ENCODE measurements at regions not wholly inside any gene's neighbourhood (a gene's known extent, or its start where the extent isn't known, plus 50 kb on each side); places are given as distances from the start of the nearest gene placed in this dataset.

GRCh38 chr20:11719153-11719552, 198.5 kb upstream of the BTBD3 start:
- H3K4me1 ChIP-seq: no peaks in the 10 kb centered on the region
- H3K4me3 ChIP-seq: no peak overlapping the region
- no peak for ATAC-seq
- H3K27me3 ChIP-seq: no peaks in the 10 kb centered on the region
- no peaks in the 10 kb centered on the region for H3K9me3 ChIP-seq
- no peak for DNase-seq
- no peaks in the 10 kb centered on the region for H3K36me3 ChIP-seq
- WGBS, 2 donors: 31 to 55% methylated on average over 4 of the region's 4 CpGs
- intact Hi-C loops (cut with DNase I): no loop called here
- no peak overlapping the region for H3K27ac ChIP-seq
- no peak for TF ChIP-seq CTCF (IDR thresholded peaks at IDR 0.05)

- WGBS, 2 donors: 89 to 94% methylated on average over 2 of the region's 2 CpGs
- intact Hi-C loops (cut with DNase I): no loop called here
- H3K4me1 ChIP-seq: no peaks in the 10 kb centered on the region
Observed at GRCh38 chr20:11721411-11721810, 196.3 kb upstream of the BTBD3 start.

GRCh38 chr20:11724097-11724496, 193.6 kb upstream of the BTBD3 start:
- intact Hi-C loops (cut with DNase I): no loop called here
- H3K4me3 ChIP-seq: no peak overlapping the region
- no peaks in the 10 kb centered on the region for H3K27me3 ChIP-seq
- WGBS, 2 donors: 44 to 52% methylated on average over 3 of the region's 3 CpGs
- H3K4me1 ChIP-seq: no peaks in the 10 kb centered on the region
- ATAC-seq (no peak), DNase-seq (no peak)
- H3K9me3 ChIP-seq: no peaks in the 10 kb centered on the region
- no peaks in the 10 kb centered on the region for H3K36me3 ChIP-seq
- no peak for TF ChIP-seq CTCF (IDR thresholded peaks at IDR 0.05)
- no peak overlapping the region for H3K27ac ChIP-seq

More at GRCh38 chr20:11721411-11721810, 196.3 kb upstream of the BTBD3 start:
- TF ChIP-seq CTCF (IDR thresholded peaks at IDR 0.05): no peak
- Histone ChIP-seq H3K36me3 (no peaks in the 10 kb centered on the region), H3K9me3 (no peaks in the 10 kb centered on the region), H3K4me3 (no peak overlapping the region), H3K27ac (no peak overlapping the region), H3K27me3 (no peaks in the 10 kb centered on the region)
- ATAC-seq: no peak
- no peak for DNase-seq

- Histone ChIP-seq H3K4me3 (no peak overlapping the region), H3K4me1 (no peaks in the 10 kb centered on the region), H3K27me3 (no peaks in the 10 kb centered on the region), H3K36me3 (no peaks in the 10 kb centered on the region), H3K27ac (no peak overlapping the region), H3K9me3 (peaks cover 0 to 6% (median 0%) of the 10 kb centered on the region in 11 donors)
- TF ChIP-seq CTCF (IDR thresholded peaks at IDR 0.05): no peak
- DNase-seq (no peak), ATAC-seq (no peak)
- intact Hi-C loops (cut with DNase I): no loop called here
- 25 to 29% methylated on average over 3 of the region's 3 CpGs for WGBS, 2 donors
Observed at GRCh38 chr20:11726026-11726425, 191.7 kb upstream of the BTBD3 start.
